H9 (cell line): ENCODE measurements at regions not wholly inside any gene's neighbourhood (a gene's known extent, or its start where the extent isn't known, plus 50 kb on each side); places are given as distances from the start of the nearest gene placed in this dataset.

Source experiments
- DNase-seq: peaks from one replicate; pipeline ENCODE4 v3.0.0-alpha.2; 2017
- H2AFZ ChIP-seq: one replicate; pipeline ENCODE4 v1.6.1; 2013; ENCODE audit warnings: mild to moderate bottlenecking, low read length, control low read depth, moderate library complexity
- H2AK5ac ChIP-seq: 2 replicates; pipeline ENCODE4 v1.6.1; 2013; ENCODE audit warnings: low read length, control low read depth, mixed read lengths; ENCODE audit not compliant: insufficient read length
- H2BK120ac ChIP-seq: one replicate; pipeline ENCODE4 v1.6.1; 2013; ENCODE audit warnings: low read depth, mild to moderate bottlenecking, low read length, control low read depth, inconsistent platforms; ENCODE audit not compliant: poor library complexity, severe bottlenecking
- H2BK12ac ChIP-seq: 2 replicates; pipeline ENCODE4 v1.6.1; 2013; ENCODE audit warnings: low read length, control low read depth, mixed read lengths, low read depth; ENCODE audit not compliant: insufficient read length
- H2BK15ac ChIP-seq: 2 replicates; pipeline ENCODE4 v1.6.1; 2013; ENCODE audit warnings: low read depth, low read length, control low read depth
- H2BK20ac ChIP-seq: one replicate; pipeline ENCODE4 v1.6.1; 2013; ENCODE audit warnings: low read depth, mild to moderate bottlenecking, low read length, control low read depth, inconsistent platforms; ENCODE audit not compliant: poor library complexity, severe bottlenecking
- H2BK5ac ChIP-seq: 2 replicates; pipeline ENCODE4 v1.6.1; 2013; ENCODE audit warnings: low read length, control low read depth, mixed read lengths; ENCODE audit not compliant: insufficient read length
- H3K14ac ChIP-seq: 2 replicates; pipeline ENCODE4 v1.6.1; 2013; ENCODE audit warnings: low read length, control low read depth; ENCODE audit not compliant: insufficient read depth
- H3K18ac ChIP-seq: 2 replicates; pipeline ENCODE4 v1.6.1; 2013; ENCODE audit warnings: low read depth, mild to moderate bottlenecking, mixed read lengths, low read length, control low read depth; ENCODE audit not compliant: insufficient read length
- H3K23ac ChIP-seq: 2 replicates; pipeline ENCODE4 v1.6.1; 2013; ENCODE audit warnings: low read length, control low read depth, mixed read lengths, low read depth; ENCODE audit not compliant: insufficient read length
- H3K23me2 ChIP-seq: 2 replicates; pipeline ENCODE4 v1.6.1; 2013; ENCODE audit warnings: low read depth, mild to moderate bottlenecking, mixed read lengths, low read length, control low read depth; ENCODE audit not compliant: insufficient read length, poor library complexity, severe bottlenecking
- H3K27ac ChIP-seq: 2 replicates; pipeline ENCODE4 v1.5.1; 2013; ENCODE audit warnings: low read length, control low read depth, mixed read lengths, low read depth; ENCODE audit not compliant: insufficient read length
- H3K27me3 ChIP-seq: 2 replicates; pipeline ENCODE4 v1.6.1; 2013; ENCODE audit warnings: low read length, control low read depth, inconsistent platforms; ENCODE audit not compliant: insufficient read depth
- H3K4ac ChIP-seq: 2 replicates; pipeline ENCODE4 v1.6.1; 2013; ENCODE audit warnings: low read depth, mild to moderate bottlenecking, control low read depth, inconsistent platforms, low read length, moderate library complexity
- H3K4me1 ChIP-seq: 2 replicates; pipeline ENCODE4 v1.6.1; 2013; ENCODE audit warnings: low read length, control low read depth, inconsistent platforms; ENCODE audit not compliant: insufficient read depth
- H3K4me2 ChIP-seq: 2 replicates; pipeline ENCODE4 v1.6.1; 2013; ENCODE audit warnings: low read length, control low read depth, mixed read lengths; ENCODE audit not compliant: insufficient read length, insufficient read depth
- H3K56ac ChIP-seq: 2 replicates; pipeline ENCODE4 v1.6.1; 2013; ENCODE audit warnings: low read depth, mild to moderate bottlenecking, mixed read lengths, low read length, control low read depth; ENCODE audit not compliant: insufficient read length
- H3K79me1 ChIP-seq: 2 replicates; pipeline ENCODE4 v1.6.1; 2013; ENCODE audit warnings: low read depth, mild to moderate bottlenecking, moderate library complexity, low read length, control low read depth, inconsistent platforms; ENCODE audit not compliant: insufficient read depth, poor library complexity, severe bottlenecking
- H3K79me2 ChIP-seq: 2 replicates; pipeline ENCODE4 v1.6.1; 2013; ENCODE audit warnings: low read length, control low read depth, inconsistent platforms; ENCODE audit not compliant: insufficient read depth
- H3K9ac ChIP-seq: 2 replicates; pipeline ENCODE4 v1.6.1; 2013; ENCODE audit warnings: low read length, control low read depth, mixed read lengths; ENCODE audit not compliant: insufficient read length; ENCODE audit errors: extremely low read depth
- H3K9me3 ChIP-seq: one replicate; pipeline ENCODE4 v1.6.1; 2013; ENCODE audit warnings: low read depth, low read length, inconsistent platforms; ENCODE audit not compliant: control insufficient read depth
- H3T11ph ChIP-seq: one replicate; pipeline ENCODE4 v1.6.1; 2013; ENCODE audit warnings: mild to moderate bottlenecking, low read length, control low read depth, inconsistent platforms
- H4K20me1 ChIP-seq: one replicate; pipeline ENCODE4 v1.6.1; 2013; ENCODE audit not compliant: control insufficient read depth, insufficient read length, insufficient read depth
- H4K5ac ChIP-seq: 2 replicates; pipeline ENCODE4 v1.6.1; 2013; ENCODE audit warnings: low read depth, mild to moderate bottlenecking, mixed read lengths, low read length, control low read depth; ENCODE audit not compliant: insufficient read length
- H4K8ac ChIP-seq: replicated peaks from 2 replicates; pipeline ENCODE4 v1.6.1; 2013; ENCODE audit warnings: low read length, control low read depth, mixed read lengths, low read depth; ENCODE audit not compliant: insufficient read length
- H4K91ac ChIP-seq: 2 replicates; pipeline ENCODE4 v1.6.1; 2013; ENCODE audit warnings: low read depth, mild to moderate bottlenecking, moderate library complexity, mixed read lengths, low read length, control low read depth; ENCODE audit not compliant: insufficient read length
- H3K27ac Mint-ChIP-seq, 3 experiments: 2 replicates in 2 of 3; 3 replicates in 1 of 3; pipeline ENCODE4 v1.8.0; 2020 to 2021; ENCODE audit warnings: mixed read lengths in 3 of 3, mild to moderate bottlenecking in 1 of 3, moderate library complexity in 1 of 3
- H3K27me3 Mint-ChIP-seq: 2 replicates; pipeline ENCODE4 v1.8.0; 2021; ENCODE audit warnings: low read depth, mild to moderate bottlenecking, moderate library complexity, mixed read lengths
- H3K36me3 Mint-ChIP-seq, 3 experiments: 2 replicates in 2 of 3; 3 replicates in 1 of 3; pipeline ENCODE4 v1.8.0; 2020 to 2021; ENCODE audit warnings: low read depth in 3 of 3, mixed read lengths in 3 of 3; ENCODE audit not compliant: insufficient read depth in 1 of 3
- H3K4me1 Mint-ChIP-seq, 2 experiments: 2 replicates each; pipeline ENCODE4 v1.8.0; 2020; ENCODE audit warnings: mixed read lengths in 2 of 2
- H3K4me3 Mint-ChIP-seq, 2 experiments: 2 replicates in 1 of 2; 3 replicates in 1 of 2; pipeline ENCODE4 v1.8.0; 2020 to 2021; ENCODE audit warnings: mild to moderate bottlenecking in 2 of 2, mixed read lengths in 2 of 2, moderate library complexity in 1 of 2
- H3K9me3 Mint-ChIP-seq, 2 experiments: 2 replicates in 1 of 2; 3 replicates in 1 of 2; pipeline ENCODE4 v1.8.0; 2020; ENCODE audit warnings: mild to moderate bottlenecking in 2 of 2, mixed read lengths in 2 of 2, moderate library complexity in 1 of 2
- CTCF ChIP-seq: fragments of 200-600 bp; sonication (generic); conservative IDR thresholded peaks from 3 replicates; pipeline ENCODE4 v1.8.0; 2021; ENCODE audit warnings: antibody characterized with exemption, mild to moderate bottlenecking
- WGBS: extraction: QIAGEN DNeasy Blood & Tissue Kit; methylation state at CpG from one replicate; pipeline ENCODE4 v1.1.7; 2013; ENCODE audit warnings: missing lambda C conversion rate, low lambda C conversion rate, mixed read lengths; ENCODE audit not compliant: insufficient read length; ENCODE audit errors: extremely low coverage; 5-methylcytosine and 5-hydroxymethylcytosine counted together

DNA sequence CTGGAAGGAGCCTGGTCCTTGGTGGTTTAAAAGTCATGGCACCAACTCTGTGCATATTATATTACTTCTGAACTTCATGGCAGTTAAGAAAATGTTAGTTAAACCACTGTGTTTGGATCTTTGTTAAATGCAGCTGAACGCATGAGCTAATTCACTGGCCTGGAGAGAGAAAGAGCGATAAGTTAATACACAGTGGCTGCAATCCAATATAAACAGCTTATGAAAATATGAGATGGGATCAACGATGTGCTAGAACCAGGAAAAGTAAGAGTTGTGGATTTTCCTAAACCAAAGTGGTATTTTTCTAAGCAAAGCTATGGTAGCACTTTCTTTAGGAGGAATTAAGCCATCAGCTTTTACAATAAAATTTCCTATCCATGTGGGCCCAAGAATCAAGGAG, 326.7 kb downstream of the MTX2 start:
- Histone ChIP-seq H4K5ac (no peak overlapping the region), H3K4me2 (no peak overlapping the region), H3K4ac (no peak overlapping the region), H3K79me1 (no peaks in the 10 kb centered on the region), H3K23me2 (no peaks in the 10 kb centered on the region), H3K18ac (no peak overlapping the region), H3K9ac (no peak overlapping the region), H2AFZ (no peak overlapping the region), H2AK5ac (no peak overlapping the region), H4K8ac (no peak overlapping the region), H3K14ac (no peak overlapping the region), H4K91ac (no peak overlapping the region), H3K9me3 (no peaks in the 10 kb centered on the region), H3K4me1 (no peaks in the 10 kb centered on the region), H4K20me1 (no peaks in the 10 kb centered on the region), H3K56ac (no peak overlapping the region), H2BK15ac (no peak overlapping the region), H3K23ac (no peak overlapping the region), H2BK20ac (no peak overlapping the region), H3K79me2 (no peaks in the 10 kb centered on the region), H2BK120ac (no peak overlapping the region), H3T11ph (no peak overlapping the region), H2BK5ac (no peak overlapping the region), H3K27ac (no peak overlapping the region), H2BK12ac (no peak overlapping the region), H3K27me3 (no peaks in the 10 kb centered on the region)
- no peaks in the 10 kb centered on the region for H3K36me3 Mint-ChIP-seq
- H3K9me3 Mint-ChIP-seq: no peaks in the 10 kb centered on the region; a peak in 1 of 5 replicates
- H3K4me1 Mint-ChIP-seq: peaks cover 13 to 16% of the 10 kb centered on the region in 2 experiments
- H3K27me3 Mint-ChIP-seq: peaks cover 34% of the 10 kb centered on the region
- no peak for DNase-seq
- WGBS: no CpG with 5 or more reads among the region's 3 CpGs
- TF ChIP-seq CTCF: no peak
- no peak overlapping the region for H3K27ac Mint-ChIP-seq
- H3K4me3 Mint-ChIP-seq: no peak overlapping the region
